GM21528 (cell line): ENCODE measurements at regions not wholly inside any gene's neighbourhood (a gene's known extent, or its start where the extent isn't known, plus 50 kb on each side); places are given as distances from the start of the nearest gene placed in this dataset.

Experiments used
- ATAC-seq: cut with Tn5 transposase; IDR thresholded peaks from one replicate; pipeline ENCODE4 v1.9.1; 2021; ENCODE audit warnings: mild to moderate bottlenecking, moderate library complexity; ENCODE audit not compliant: unreplicated experiment, low FRiP score

GRCh38 chr17:45708707-45709290 is 75.3 kb upstream of the CRHR1 start:
- no peak for ATAC-seq

GRCh38 chr17:45709728-45710288 is 74.3 kb upstream of the CRHR1 start:
- ATAC-seq = no peak

- ATAC-seq = no peak
Measured at GRCh38 chr17:45715787-45716186, 68.3 kb upstream of the CRHR1 start.

- no peak for ATAC-seq
Measured at GRCh38 chr17:45718791-45719190, 65.3 kb upstream of the CRHR1 start.

GRCh38 chr17:45719335-45720071 is 64.6 kb upstream of the CRHR1 start:
- ATAC-seq = no peak

GRCh38 chr17:45720386-45720785 is 63.7 kb upstream of the CRHR1 start:
- no peak for ATAC-seq

- no peak for ATAC-seq
Measured at GRCh38 chr17:45722161-45722560, 62.0 kb upstream of the CRHR1 start.

GRCh38 chr17:45729294-45729907 is 54.7 kb upstream of the CRHR1 start:
- no peak for ATAC-seq

GRCh38 chr17:45730192-45730591 is 53.9 kb upstream of the CRHR1 start:
- ATAC-seq = no peak

GRCh38 chr17:45731459-45731858 is 52.7 kb upstream of the CRHR1 start:
- ATAC-seq = no peak

GRCh38 chr17:45732926-45733505 is 51.1 kb upstream of the CRHR1 start:
- no peak for ATAC-seq

- ATAC-seq = no peak
Measured at GRCh38 chr17:45733781-45734180, 50.3 kb upstream of the CRHR1 start.
